CD14-positive monocyte (primary cell): ENCODE measurements at regions not wholly inside any gene's neighbourhood (a gene's known extent, or its start where the extent isn't known, plus 50 kb on each side); places are given as distances from the start of the nearest gene placed in this dataset.

Experiments
- DNase-seq, 3 donors: peaks; one replicate each; pipeline ENCODE4 v3.0.0-alpha.2; 2011 to 2022
- H2AFZ ChIP-seq: 2 replicates; pipeline ENCODE4 v1.6.0; 2012; ENCODE audit warnings: mild to moderate bottlenecking, low read depth, low read length, inconsistent platforms; ENCODE audit not compliant: insufficient read depth, poor library complexity, severe bottlenecking
- H3K27ac ChIP-seq, 2 donors: 1 replicate in 1 of 2; 2 replicates in 1 of 2; pipeline ENCODE4 v1.5.1; 2012 to 2013; ENCODE audit warnings: low read length in 2 of 2, control low read depth in 1 of 2, inconsistent platforms in 1 of 2, low read depth in 1 of 2, mild to moderate bottlenecking in 1 of 2
- H3K27me3 ChIP-seq, 2 donors: one replicate each; pipeline versions ENCODE4 v1.6.0 to v1.6.1; 2011 to 2013; ENCODE audit warnings: low read length in 2 of 2; ENCODE audit not compliant: control insufficient read depth in 2 of 2, insufficient read depth in 2 of 2
- H3K36me3 ChIP-seq, 2 donors: replicated peaks in 1 of 2; 1 replicate in 1 of 2; 2 replicates in 1 of 2; pipeline versions ENCODE4 v1.5.1 to v1.6.1; 2012 to 2013; ENCODE audit warnings: low read length in 2 of 2, control low read depth in 1 of 2, inconsistent platforms in 1 of 2, mild to moderate bottlenecking in 1 of 2; ENCODE audit not compliant: insufficient read depth in 2 of 2, control insufficient read depth in 1 of 2
- H3K4me1 ChIP-seq, 2 donors: 1 replicate in 1 of 2; 2 replicates in 1 of 2; pipeline versions ENCODE4 v1.5.1 to v1.6.1; 2012 to 2013; ENCODE audit warnings: low read length in 2 of 2, control low read depth in 1 of 2, inconsistent platforms in 1 of 2, mild to moderate bottlenecking in 1 of 2, moderate library complexity in 1 of 2; ENCODE audit not compliant: insufficient read depth in 2 of 2, control insufficient read depth in 1 of 2
- H3K4me2 ChIP-seq: replicated peaks from 2 replicates; pipeline ENCODE3; 2012; ENCODE audit warnings: low read length, moderate library complexity, mild to moderate bottlenecking; ENCODE audit not compliant: poor library complexity, severe bottlenecking; ENCODE audit errors: extremely low read depth
- H3K4me3 ChIP-seq, 3 experiments: fragments of 200-600 bp in 1 of 3; sonication (generic) in 1 of 3; replicated peaks in 1 of 3; 1 replicate in 2 of 3; 2 replicates in 1 of 3; pipeline ENCODE4 v1.5.1; 2011 to 2013; ENCODE audit warnings: low read length in 3 of 3, mild to moderate bottlenecking in 3 of 3, control low read depth in 2 of 3, low read depth in 2 of 3, inconsistent platforms in 1 of 3, moderate library complexity in 1 of 3
- H3K79me2 ChIP-seq: 2 replicates; pipeline ENCODE4 v1.6.0; 2012; ENCODE audit warnings: mild to moderate bottlenecking, control low read depth, inconsistent platforms, low read length, moderate library complexity; ENCODE audit not compliant: insufficient read depth
- H3K9ac ChIP-seq: 2 replicates; pipeline ENCODE4 v1.6.0; 2017; ENCODE audit warnings: low read length, mild to moderate bottlenecking; ENCODE audit not compliant: insufficient read depth, poor library complexity, severe bottlenecking
- H3K9me3 ChIP-seq, 2 donors: replicated peaks in 1 of 2; 1 replicate in 1 of 2; 2 replicates in 1 of 2; pipeline versions ENCODE4 v1.5.1 to v1.6.1; 2012 to 2013; ENCODE audit warnings: low read length in 2 of 2, control low read depth in 1 of 2; ENCODE audit not compliant: control insufficient read depth in 1 of 2, insufficient read depth in 1 of 2
- H4K20me1 ChIP-seq: 2 replicates; pipeline ENCODE4 v1.6.0; 2012; ENCODE audit warnings: mild to moderate bottlenecking, low read length, control low read depth, moderate library complexity; ENCODE audit not compliant: insufficient read depth
- H3K27ac Mint-ChIP-seq, 7 donors: one replicate each; pipeline ENCODE4 v1.8.0; 2020; ENCODE audit warnings: mild to moderate bottlenecking in 7 of 7, mixed read lengths in 7 of 7, moderate library complexity in 6 of 7, inconsistent platforms in 2 of 7
- H3K27me3 Mint-ChIP-seq, 3 donors: one replicate each; pipeline ENCODE4 v1.8.0; 2021 to 2022; ENCODE audit warnings: low read depth in 3 of 3, mild to moderate bottlenecking in 3 of 3, mixed read lengths in 3 of 3, moderate library complexity in 3 of 3, inconsistent platforms in 1 of 3
- H3K36me3 Mint-ChIP-seq, 2 donors: one replicate each; pipeline ENCODE4 v1.8.0; 2020; ENCODE audit warnings: mixed read lengths in 2 of 2, inconsistent platforms in 1 of 2, mild to moderate bottlenecking in 1 of 2
- H3K4me1 Mint-ChIP-seq: one replicate; pipeline ENCODE4 v1.8.0; 2020; ENCODE audit warnings: mild to moderate bottlenecking, mixed read lengths
- H3K4me3 Mint-ChIP-seq, 2 donors: one replicate each; pipeline ENCODE4 v1.8.0; 2020; ENCODE audit warnings: mild to moderate bottlenecking in 2 of 2, mixed read lengths in 2 of 2, moderate library complexity in 1 of 2
- H3K9me3 Mint-ChIP-seq, 7 donors: one replicate each; pipeline ENCODE4 v1.8.0; 2020 to 2022; ENCODE audit warnings: mixed read lengths in 7 of 7, mild to moderate bottlenecking in 6 of 7, moderate library complexity in 6 of 7, inconsistent platforms in 2 of 7
- CTCF ChIP-seq: fragments of 200-600 bp; IDR thresholded peaks from one replicate; pipeline ENCODE4 v1.8.0; 2022; ENCODE audit warnings: antibody characterized with exemption, mild to moderate bottlenecking
- WGBS: methylation state at CpG from one replicate; pipeline ENCODE4 v1.1.5; 2013; ENCODE audit warnings: missing lambda C conversion rate; ENCODE audit not compliant: insufficient coverage; 5-methylcytosine and 5-hydroxymethylcytosine counted together
- intact Hi-C, 2 donors: fragments of 100-400 bp; cut with micrococcal nuclease; formaldehyde crosslinking; loops; one replicate each; pipeline versions ENCODE4 v1.15.0 to v1.15.1; 2023

DNA sequence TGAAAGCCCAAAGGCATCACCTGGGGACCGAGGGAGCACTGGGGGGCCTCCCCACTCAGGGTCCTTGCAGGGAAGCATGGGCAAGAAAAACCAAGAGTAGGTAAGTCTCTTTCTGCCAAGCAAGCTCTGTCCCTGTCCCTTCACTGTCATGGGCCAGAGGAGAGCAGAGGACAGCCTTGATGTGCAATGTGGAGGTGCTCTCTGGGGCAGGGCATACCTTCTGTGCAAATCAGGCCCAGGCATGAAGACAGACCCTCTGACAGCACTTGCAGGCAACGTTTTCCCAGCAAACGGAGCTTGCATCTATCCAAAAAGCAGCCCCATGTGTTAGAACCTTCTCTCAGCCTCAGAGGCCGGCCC lies 192.5 kb upstream of the PWP1 start:
- no peak for TF ChIP-seq CTCF
- H3K27me3 ChIP-seq: no peaks in the 10 kb centered on the region
- no peak overlapping the region for H3K4me3 ChIP-seq
- peak overlapping the region; percentile 9 to 34 for H3K27ac ChIP-seq
- no peak overlapping the region for H3K9ac ChIP-seq
- H2AFZ ChIP-seq: peak overlapping the region; percentile 55
- no peaks in the 10 kb centered on the region for H3K9me3 ChIP-seq
- no peaks in the 10 kb centered on the region for H3K36me3 ChIP-seq
- peaks cover 7 to 11% of the 10 kb centered on the region in 2 donors for H3K4me1 ChIP-seq
- 50% methylated on average over 2 of the region's 4 CpGs for WGBS
- H4K20me1 ChIP-seq: no peaks in the 10 kb centered on the region
- no peaks in the 10 kb centered on the region for H3K79me2 ChIP-seq
- Mint-ChIP-seq H3K4me1 (peaks cover 21% of the 10 kb centered on the region), H3K27me3 (peaks cover 0 to 2% (median 0%) of the 10 kb centered on the region in 3 donors), H3K4me3 (peak overlapping the region in 1 of 2 donors; percentile 47), H3K27ac (no peak overlapping the region), H3K36me3 (no peaks in the 10 kb centered on the region), H3K9me3 (peaks cover 0 to 3% (median 0%) of the 10 kb centered on the region in 7 donors)
- intact Hi-C loops: no loop called here
- no peak for DNase-seq
- H3K4me2 ChIP-seq: no peak overlapping the region

DNA sequence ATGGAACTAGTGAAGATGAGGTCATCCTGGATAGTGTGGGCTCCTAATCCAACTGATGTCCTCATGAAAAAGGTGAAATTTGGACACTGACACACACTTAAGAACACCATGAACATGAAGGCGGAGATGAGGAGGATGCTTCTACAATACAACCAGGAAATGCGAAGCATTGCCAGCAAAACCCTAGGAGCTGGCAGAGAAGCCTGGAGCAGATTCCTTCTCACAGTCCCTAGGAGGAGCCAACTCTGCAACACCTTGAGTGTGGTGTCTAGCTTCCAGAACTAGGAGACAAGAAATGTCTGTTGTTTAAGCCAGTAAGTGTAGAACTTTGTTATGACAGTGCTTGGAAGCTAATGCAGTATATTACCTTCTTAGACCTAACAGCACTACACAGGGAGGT lies 191.9 kb upstream of the PWP1 start:
- no peaks in the 10 kb centered on the region for H3K36me3 ChIP-seq
- no CpG with 5 or more reads among the region's 2 CpGs for WGBS
- H3K27ac ChIP-seq: no peak overlapping the region
- no peak overlapping the region for H3K4me3 ChIP-seq
- Mint-ChIP-seq H3K4me1 (peaks cover 20% of the 10 kb centered on the region), H3K27ac (no peak overlapping the region), H3K9me3 (peaks cover 0 to 3% (median 0%) of the 10 kb centered on the region in 7 donors), H3K27me3 (peaks cover 0 to 2% (median 0%) of the 10 kb centered on the region in 3 donors), H3K4me3 (no peak overlapping the region), H3K36me3 (no peaks in the 10 kb centered on the region)
- no peak overlapping the region for H3K4me2 ChIP-seq
- no peaks in the 10 kb centered on the region for H4K20me1 ChIP-seq
- H3K79me2 ChIP-seq: no peaks in the 10 kb centered on the region
- H3K9me3 ChIP-seq: no peaks in the 10 kb centered on the region
- no peak for DNase-seq
- TF ChIP-seq CTCF: no peak
- peaks cover 7 to 11% of the 10 kb centered on the region in 2 donors for H3K4me1 ChIP-seq
- no peak overlapping the region for H2AFZ ChIP-seq
- no peak overlapping the region for H3K9ac ChIP-seq
- H3K27me3 ChIP-seq: no peaks in the 10 kb centered on the region
- intact Hi-C loops: no loop called here
